Caco-2 (cell line): ENCODE measurements at regions not wholly inside any gene's neighbourhood (a gene's known extent, or its start where the extent isn't known, plus 50 kb on each side); places are given as distances from the start of the nearest gene placed in this dataset.

ENCODE experiments used
- BruUV-seq: library from RNA; stranded (reverse); fragments of 400-500 nt; replicated peaks from 2 replicates; lab custom pipeline; 2021; lab: Mats Ljungman, UMichigan
- CTCF ChIA-PET: fragments of 300-600 bp; sonication (Branson Sonifier 250); formaldehyde crosslinking; loops from one replicate; lab custom pipeline; 2022; ENCODE audit warnings: antibody characterized with exemption; lab: Charles Lee
- POLR2A ChIA-PET: fragments of 300-600 bp; sonication (Branson Sonifier 250); formaldehyde crosslinking; loops from one replicate; lab custom pipeline; 2022; ENCODE audit warnings: antibody characterized with exemption; lab: Charles Lee
- DNase-seq, 2 experiments: peaks; one replicate each; pipeline versions ENCODE4 v3.0.0 to v3.0.0-alpha.2; 2020 to 2022
- H3K27me3 ChIP-seq: replicated peaks from 2 replicates; pipeline ENCODE4 v1.6.0; 2011; ENCODE audit warnings: low read length; ENCODE audit not compliant: control insufficient read depth, insufficient read depth
- H3K36me3 ChIP-seq: 2 replicates; pipeline ENCODE4 v1.5.1; 2011; ENCODE audit warnings: low read length; ENCODE audit not compliant: control insufficient read depth, insufficient read depth
- H3K4me1 ChIP-seq: fragments of 250-450 bp; sonication (Bioruptor Pico); 2 replicates; pipeline ENCODE4 v1.5.1; 2020; ENCODE audit warnings: mild to moderate bottlenecking
- H3K4me3 ChIP-seq: 2 replicates; pipeline ENCODE4 v1.5.1; 2011; ENCODE audit warnings: low read depth, mild to moderate bottlenecking, control low read depth, low read length
- H3K9me3 ChIP-seq: fragments of 250-450 bp; sonication (Bioruptor Pico); 2 replicates; pipeline ENCODE4 v1.5.1; 2020; ENCODE audit warnings: mild to moderate bottlenecking, moderate library complexity
- H3K27ac Mint-ChIP-seq: one replicate; pipeline ENCODE4 v1.8.0; 2022; ENCODE audit warnings: mixed read lengths; ENCODE audit not compliant: unreplicated experiment
- H3K27me3 Mint-ChIP-seq: one replicate; pipeline ENCODE4 v1.8.0; 2022; ENCODE audit warnings: mixed read lengths; ENCODE audit not compliant: insufficient read depth, unreplicated experiment
- H3K36me3 Mint-ChIP-seq: one replicate; pipeline ENCODE4 v1.8.0; 2022; ENCODE audit warnings: mild to moderate bottlenecking, mixed read lengths; ENCODE audit not compliant: insufficient read depth, unreplicated experiment
- H3K4me1 Mint-ChIP-seq: one replicate; pipeline ENCODE4 v1.8.0; 2022; ENCODE audit warnings: low read depth, mixed read lengths; ENCODE audit not compliant: unreplicated experiment
- H3K4me3 Mint-ChIP-seq: one replicate; pipeline ENCODE4 v1.8.0; 2022; ENCODE audit warnings: mild to moderate bottlenecking, moderate library complexity, mixed read lengths; ENCODE audit not compliant: unreplicated experiment
- H3K9me3 Mint-ChIP-seq: one replicate; pipeline ENCODE4 v1.8.0; 2022; ENCODE audit warnings: mixed read lengths; ENCODE audit not compliant: unreplicated experiment
- CTCF ChIP-seq, 2 experiments: fragments of 200-600 bp in 1 of 2; IDR thresholded peaks; 1 replicate in 1 of 2; 2 replicates in 1 of 2; pipeline versions ENCODE4 v1.5.1 to v1.8.0; 2011 to 2022; ENCODE audit warnings: antibody characterized with exemption in 1 of 2, control low read depth in 1 of 2, inconsistent platforms in 1 of 2, low read depth in 1 of 2, low read length in 1 of 2, mild to moderate bottlenecking in 1 of 2, moderate library complexity in 1 of 2; ENCODE audit not compliant: insufficient read depth in 1 of 2, severe bottlenecking in 1 of 2, unreplicated experiment in 1 of 2
- intact Hi-C: fragments of 100-400 bp; cut with micrococcal nuclease; formaldehyde crosslinking; loops from one replicate; pipeline ENCODE4 v1.10.0; 2022; ENCODE audit not compliant: unreplicated experiment

- no peak for TF ChIP-seq CTCF (IDR thresholded peaks at IDR 0.05; ENCODE audit: insufficient read depth in 1 of 2, low read depth in 1 of 2, low read length in 1 of 2, severe bottlenecking in 1 of 2, unreplicated experiment in 1 of 2)
- no peak for DNase-seq
- Mint-ChIP-seq H3K9me3 (no peaks in the 10 kb centered on the region), H3K4me3 (no peak overlapping the region), H3K4me1 (peaks cover 27% of the 10 kb centered on the region), H3K36me3 (no peaks in the 10 kb centered on the region), H3K27me3 (no peaks in the 10 kb centered on the region), H3K27ac (no peak overlapping the region)
- H3K27me3 ChIP-seq = no peaks in the 10 kb centered on the region
- H3K36me3 ChIP-seq = no peaks in the 10 kb centered on the region
- BruUV-seq = no TSS peak
- intact Hi-C loops = no loop called here
- POLR2A ChIA-PET = no interaction called here
- CTCF ChIA-PET = no interaction called here
- no peak overlapping the region for H3K4me3 ChIP-seq
- no peaks in the 10 kb centered on the region for H3K9me3 ChIP-seq
- peaks cover 8% of the 10 kb centered on the region for H3K4me1 ChIP-seq
Observed at GRCh38 chr3:194081826-194082225, 54.1 kb upstream of the HES1 start.

GRCh38 chr3:194082743-194083636 is 53.0 kb upstream of the HES1 start:
- H3K36me3 Mint-ChIP-seq = no peaks in the 10 kb centered on the region
- no peaks in the 10 kb centered on the region for H3K36me3 ChIP-seq
- TF ChIP-seq CTCF (IDR thresholded peaks at IDR 0.05; ENCODE audit: insufficient read depth in 1 of 2, low read depth in 1 of 2, low read length in 1 of 2, severe bottlenecking in 1 of 2, unreplicated experiment in 1 of 2) = no peak
- intact Hi-C loops = no loop called here
- no peaks in the 10 kb centered on the region for H3K9me3 ChIP-seq
- no peaks in the 10 kb centered on the region for H3K27me3 Mint-ChIP-seq
- BruUV-seq = no TSS peak
- no peak overlapping the region for H3K4me3 ChIP-seq
- CTCF ChIA-PET = interaction anchor here (0.6 to 0.7 kb wide), 2 partner anchors 94 to 1417 kb away, joined by 4 to 5 read pairs; no protein-coding TSS in a partner anchor
- POLR2A ChIA-PET = interaction anchor here (0.7 kb wide), 1 partner anchor 21 kb away, joined by 5 read pairs; no protein-coding TSS in a partner anchor
- H3K27me3 ChIP-seq = no peaks in the 10 kb centered on the region
- H3K9me3 Mint-ChIP-seq = no peaks in the 10 kb centered on the region
- peak overlapping the region; percentile 1 for H3K27ac Mint-ChIP-seq
- H3K4me3 Mint-ChIP-seq = no peak overlapping the region
- no peak for DNase-seq
- peaks cover 19% of the 10 kb centered on the region for H3K4me1 ChIP-seq
- peaks cover 27% of the 10 kb centered on the region for H3K4me1 Mint-ChIP-seq

GRCh38 chr3:194083637-194084224 is 52.2 kb upstream of the HES1 start:
- ChIA-PET CTCF (interaction anchor here (0.6 to 0.7 kb wide), 2 partner anchors 94 to 1418 kb away, joined by 4 to 5 read pairs; no protein-coding TSS in a partner anchor), POLR2A (interaction anchor here (0.7 kb wide), 1 partner anchor 20 kb away, joined by 5 read pairs; no protein-coding TSS in a partner anchor)
- Histone ChIP-seq H3K4me3 (no peak overlapping the region), H3K4me1 (peaks cover 22% of the 10 kb centered on the region), H3K27me3 (no peaks in the 10 kb centered on the region), H3K36me3 (no peaks in the 10 kb centered on the region), H3K9me3 (no peaks in the 10 kb centered on the region)
- no peak for TF ChIP-seq CTCF (IDR thresholded peaks at IDR 0.05; ENCODE audit: insufficient read depth in 1 of 2, low read depth in 1 of 2, low read length in 1 of 2, severe bottlenecking in 1 of 2, unreplicated experiment in 1 of 2)
- no peak overlapping the region for H3K4me3 Mint-ChIP-seq
- no peaks in the 10 kb centered on the region for H3K27me3 Mint-ChIP-seq
- H3K4me1 Mint-ChIP-seq = peaks cover 27% of the 10 kb centered on the region
- H3K36me3 Mint-ChIP-seq = no peaks in the 10 kb centered on the region
- intact Hi-C loops = no loop called here
- no peaks in the 10 kb centered on the region for H3K9me3 Mint-ChIP-seq
- no TSS peak for BruUV-seq
- peak overlapping the region; percentile 1 for H3K27ac Mint-ChIP-seq
- no peak for DNase-seq
